H1 (cell line): ENCODE measurements at regions not wholly inside any gene's neighbourhood (a gene's known extent, or its start where the extent isn't known, plus 50 kb on each side); places are given as distances from the start of the nearest gene placed in this dataset.

Source experiments
- CTCF ChIA-PET: fragments of 300-600 bp; sonication (Branson Sonifier 250); formaldehyde crosslinking; loops from one replicate; lab custom pipeline; 2021; ENCODE audit not compliant: partially characterized antibody; lab: Charles Lee
- POLR2A ChIA-PET: fragments of 300-600 bp; sonication (Branson Sonifier 250); formaldehyde crosslinking; loops from one replicate; lab custom pipeline; 2021; ENCODE audit warnings: inconsistent platforms; ENCODE audit not compliant: partially characterized antibody; lab: Charles Lee
- DNase-seq, 2 experiments: peaks; one replicate each; pipeline versions ENCODE4 v3.0.0 to v3.0.0-alpha.2; 2010 to 2022; ENCODE audit warnings: low spot score in 2 of 2, low read depth in 1 of 2, mixed read lengths in 1 of 2
- FAIRE-seq: peaks from 2 replicates; lab custom pipeline; 2011; peaks lifted over from hg19 to GRCh38; lab: Jason Lieb, UNC
- H2AFZ ChIP-seq: 2 replicates; pipeline ENCODE4 v1.8.1; 2012; ENCODE audit warnings: low read length, inconsistent platforms
- H2AK5ac ChIP-seq: 2 replicates; pipeline ENCODE4 v1.6.1; 2013; ENCODE audit warnings: low read depth, low read length
- H2BK120ac ChIP-seq: replicated peaks from 2 replicates; pipeline ENCODE3; 2013; ENCODE audit warnings: low read depth, low read length, inconsistent platforms
- H2BK12ac ChIP-seq: 2 replicates; pipeline ENCODE4 v1.6.1; 2013; ENCODE audit warnings: low read depth, low read length
- H2BK15ac ChIP-seq: 2 replicates; pipeline ENCODE4 v1.6.1; 2013; ENCODE audit warnings: low read length
- H2BK20ac ChIP-seq: 2 replicates; pipeline ENCODE4 v1.6.1; 2013; ENCODE audit warnings: low read length
- H2BK5ac ChIP-seq: 2 replicates; pipeline ENCODE4 v1.6.1; 2013; ENCODE audit warnings: low read depth, low read length
- H3K14ac ChIP-seq: 2 replicates; pipeline ENCODE4 v1.6.1; 2013; ENCODE audit warnings: inconsistent platforms; ENCODE audit not compliant: insufficient read length
- H3K18ac ChIP-seq: 2 replicates; pipeline ENCODE4 v1.6.1; 2013; ENCODE audit warnings: low read length; ENCODE audit errors: extremely low read depth
- H3K23ac ChIP-seq: 2 replicates; pipeline ENCODE4 v1.6.1; 2013; ENCODE audit warnings: inconsistent platforms; ENCODE audit not compliant: insufficient read length
- H3K23me2 ChIP-seq: 2 replicates; pipeline ENCODE4 v1.6.1; 2013; ENCODE audit warnings: low read depth, low read length
- H3K27ac ChIP-seq: 2 replicates; pipeline ENCODE4 v1.6.1; 2011; ENCODE audit warnings: low read depth, low read length, inconsistent platforms
- H3K27me3 ChIP-seq, 4 experiments: replicated peaks in 1 of 4; 1 replicate in 1 of 4; 2 replicates in 3 of 4; pipeline versions ENCODE4 v1.6.1 to v1.8.1; 2011 to 2013; ENCODE audit warnings: low read length in 3 of 4, mild to moderate bottlenecking in 3 of 4, inconsistent platforms in 2 of 4, mixed read lengths in 2 of 4, moderate library complexity in 1 of 4; ENCODE audit not compliant: control insufficient read depth in 3 of 4, insufficient read depth in 3 of 4; ENCODE audit errors: extremely low read depth in 1 of 4
- H3K36me3 ChIP-seq, 4 experiments: 2 replicates each; pipeline versions ENCODE4 v1.6.1 to v1.8.1; 2011 to 2013; ENCODE audit warnings: mild to moderate bottlenecking in 4 of 4, low read length in 3 of 4, moderate library complexity in 2 of 4, control low read depth in 1 of 4, inconsistent platforms in 1 of 4; ENCODE audit not compliant: insufficient read depth in 4 of 4, control insufficient read depth in 2 of 4
- H3K4ac ChIP-seq: replicated peaks from 2 replicates; pipeline ENCODE3; 2013; ENCODE audit warnings: low read length, low read depth, mixed read lengths, inconsistent platforms; ENCODE audit not compliant: insufficient read length
- H3K4me1 ChIP-seq, 4 experiments: replicated peaks in 1 of 4; 1 replicate in 1 of 4; 2 replicates in 3 of 4; pipeline versions ENCODE4 v1.6.1 to v1.8.1; 2011 to 2013; ENCODE audit warnings: low read length in 3 of 4, inconsistent platforms in 2 of 4, mixed read lengths in 1 of 4; ENCODE audit not compliant: insufficient read depth in 4 of 4, control insufficient read depth in 3 of 4
- H3K4me2 ChIP-seq, 2 experiments: 2 replicates each; pipeline versions ENCODE4 v1.6.1 to v1.8.1; 2011 to 2013; ENCODE audit warnings: low read depth in 2 of 2, low read length in 2 of 2, control low read depth in 1 of 2, inconsistent platforms in 1 of 2, mild to moderate bottlenecking in 1 of 2; ENCODE audit not compliant: insufficient read depth in 1 of 2
- H3K4me3 ChIP-seq, 4 experiments: fragments of 200-600, 300-600 bp in 1 of 4; sonication (generic), shearing (Covaris generic), sonication (Bioruptor Twin) in 1 of 4; 2 replicates each; pipeline versions ENCODE4 v1.5.1 to v1.8.1; 2011 to 2016; ENCODE audit warnings: low read length in 4 of 4, low read depth in 3 of 4, control low read depth in 2 of 4, inconsistent platforms in 2 of 4, mild to moderate bottlenecking in 2 of 4, mixed read lengths in 1 of 4, moderate library complexity in 1 of 4; ENCODE audit not compliant: insufficient read depth in 2 of 4; ENCODE audit errors: extremely low read depth in 1 of 4
- H3K56ac ChIP-seq: replicated peaks from 2 replicates; pipeline ENCODE3; 2013; ENCODE audit warnings: low read depth, mild to moderate bottlenecking, mixed read lengths, low read length, inconsistent platforms; ENCODE audit not compliant: insufficient read length
- H3K79me1 ChIP-seq: 2 replicates; pipeline ENCODE4 v1.6.1; 2013; ENCODE audit warnings: low read depth, low read length, control low read depth
- H3K79me2 ChIP-seq, 2 experiments: 2 replicates each; pipeline versions ENCODE4 v1.6.1 to v1.8.1; 2012 to 2013; ENCODE audit warnings: low read length in 2 of 2, mild to moderate bottlenecking in 2 of 2, inconsistent platforms in 1 of 2; ENCODE audit not compliant: insufficient read depth in 2 of 2, control insufficient read depth in 1 of 2
- H3K9ac ChIP-seq, 4 experiments: replicated peaks in 1 of 4; 1 replicate in 1 of 4; 2 replicates in 3 of 4; pipeline versions ENCODE4 v1.6.1 to v1.8.1; 2011 to 2013; ENCODE audit warnings: low read depth in 3 of 4, low read length in 3 of 4, control low read depth in 2 of 4, mild to moderate bottlenecking in 2 of 4, moderate library complexity in 2 of 4, inconsistent platforms in 1 of 4; ENCODE audit errors: extremely low read depth in 1 of 4
- H3K9me3 ChIP-seq, 2 experiments: 2 replicates each; pipeline versions ENCODE4 v1.6.1 to v1.8.1; 2012 to 2013; ENCODE audit warnings: mild to moderate bottlenecking in 2 of 2, moderate library complexity in 2 of 2, control low read depth in 1 of 2, inconsistent platforms in 1 of 2, low read depth in 1 of 2, low read length in 1 of 2, mixed read lengths in 1 of 2; ENCODE audit not compliant: insufficient read depth in 2 of 2
- H4K20me1 ChIP-seq, 2 experiments: replicated peaks in 1 of 2; 2 replicates each; pipeline versions ENCODE3 to v1.8.1; 2011 to 2013; ENCODE audit warnings: inconsistent platforms in 2 of 2, low read length in 2 of 2, mild to moderate bottlenecking in 1 of 2; ENCODE audit not compliant: insufficient read depth in 2 of 2, control insufficient read depth in 1 of 2
- H4K5ac ChIP-seq: 2 replicates; pipeline ENCODE4 v1.6.1; 2013; ENCODE audit warnings: low read length, low read depth, mixed read lengths, inconsistent platforms; ENCODE audit not compliant: insufficient read length
- H4K8ac ChIP-seq: 2 replicates; pipeline ENCODE4 v1.8.0; 2013; ENCODE audit warnings: mild to moderate bottlenecking, moderate library complexity, low read length, inconsistent platforms; ENCODE audit not compliant: insufficient read depth; ENCODE audit errors: extremely low read depth
- H4K91ac ChIP-seq: replicated peaks from 2 replicates; pipeline ENCODE3; 2013; ENCODE audit warnings: low read length, mixed read lengths, inconsistent platforms; ENCODE audit not compliant: insufficient read length
- ASH2L ChIP-seq: fragments of 200-600, 300-600 bp; sonication (generic); IDR thresholded peaks from one replicate; pipeline ENCODE4 v1.7.1; 2017; ENCODE audit warnings: low read length
- CEBPB ChIP-seq: IDR thresholded peaks from 2 replicates; pipeline ENCODE4 v1.6.1; 2012; ENCODE audit warnings: low read depth, low read length
- MAFK ChIP-seq: IDR thresholded peaks from 2 replicates; pipeline ENCODE4 v1.6.1; 2012; ENCODE audit warnings: low read depth, mild to moderate bottlenecking, improper control_type of control experiment, low read length
- SIRT6 ChIP-seq: IDR thresholded peaks from one replicate; pipeline ENCODE4 v1.7.1; 2012; ENCODE audit warnings: low read length, inconsistent platforms
- SP2 ChIP-seq: IDR thresholded peaks from 2 replicates; pipeline ENCODE4 v1.6.1; 2012; ENCODE audit warnings: mild to moderate bottlenecking, low read length, inconsistent platforms
- SRF ChIP-seq: IDR thresholded peaks from 2 replicates; pipeline ENCODE4 v1.6.1; 2011; ENCODE audit warnings: mild to moderate bottlenecking, low read depth, low read length, moderate library complexity
- WGBS, 2 experiments: shearing (Covaris generic) in 1 of 2; methylation state at CpG; one replicate each; pipeline versions ENCODE4 v1.1.6 to v1.1.7; 2013 to 2015; ENCODE audit warnings: low lambda C conversion rate in 2 of 2, mixed read lengths in 2 of 2, inconsistent platforms in 1 of 2, low coverage in 1 of 2, missing lambda C conversion rate in 1 of 2; ENCODE audit not compliant: insufficient replicate concordance in 2 of 2, insufficient coverage in 1 of 2, insufficient read length in 1 of 2; ENCODE audit errors: extremely low coverage in 1 of 2, missing lambda C conversion rate in 1 of 2; 5-methylcytosine and 5-hydroxymethylcytosine counted together
- TF ChIP-seq, protein P1 (sequence below): IDR thresholded peaks from 2 replicates; pipeline ENCODE4 v1.6.1; 2012; ENCODE audit warnings: low read length, inconsistent platforms

DNA sequence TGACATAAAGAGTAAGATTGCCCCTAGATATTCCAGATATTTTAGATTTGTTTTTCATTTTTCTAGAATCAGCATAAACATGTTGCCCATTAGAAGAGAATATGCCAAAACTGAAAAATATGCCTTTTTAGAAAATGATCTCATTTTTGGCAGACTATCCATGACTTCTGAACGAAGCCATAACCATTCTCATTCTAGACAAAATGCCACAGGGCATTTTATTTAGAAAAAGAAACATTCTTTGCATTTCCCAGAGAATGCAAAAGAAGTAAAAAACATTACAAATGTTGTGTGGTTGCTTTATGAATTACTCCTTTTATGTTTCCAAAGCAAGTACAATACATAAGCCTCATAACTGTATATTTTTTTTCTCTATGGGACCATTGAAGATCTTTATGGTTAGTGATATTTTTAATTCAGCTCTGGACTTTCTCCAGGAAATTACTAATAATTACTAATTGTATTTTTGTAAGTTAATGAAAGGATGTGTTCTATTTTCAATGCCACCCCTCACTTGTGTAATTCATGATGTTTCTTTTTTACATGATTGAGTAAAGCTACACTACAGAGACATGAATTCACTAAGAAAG, 109.6 kb upstream of the SEM1 start:
- no peaks in the 10 kb centered on the region for H3K27me3 ChIP-seq
- no peak overlapping the region for H2BK20ac ChIP-seq
- no peaks in the 10 kb centered on the region for H3K79me1 ChIP-seq
- no peaks in the 10 kb centered on the region for H3K4me1 ChIP-seq
- no peak overlapping the region for H2BK15ac ChIP-seq
- H2AFZ ChIP-seq, result no peak overlapping the region
- POLR2A ChIA-PET, result no interaction called here
- H3K56ac ChIP-seq, result no peak overlapping the region
- H2BK5ac ChIP-seq, result no peak overlapping the region
- H3K4me3 ChIP-seq, result no peak overlapping the region
- H3K23ac ChIP-seq, result no peak overlapping the region
- no peak overlapping the region for H4K5ac ChIP-seq
- H3K14ac ChIP-seq, result no peak overlapping the region
- no peaks in the 10 kb centered on the region for H3K9me3 ChIP-seq
- H2BK12ac ChIP-seq, result no peak overlapping the region
- no peak overlapping the region for H2AK5ac ChIP-seq
- no peaks in the 10 kb centered on the region for H4K20me1 ChIP-seq
- no peaks in the 10 kb centered on the region for H3K23me2 ChIP-seq
- H3K36me3 ChIP-seq, result no peaks in the 10 kb centered on the region
- no peak overlapping the region for H3K9ac ChIP-seq
- CTCF ChIA-PET, result interaction anchor here (1.4 to 1.6 kb wide), 2 partner anchors 9 to 41 kb away, joined by 3 read pairs; no protein-coding TSS in a partner anchor
- FAIRE-seq, result no peak
- no peak overlapping the region for H4K8ac ChIP-seq
- no peak overlapping the region for H3K27ac ChIP-seq
- H3K4me2 ChIP-seq, result no peak overlapping the region
- no peaks in the 10 kb centered on the region for H3K79me2 ChIP-seq
- no peak overlapping the region for H4K91ac ChIP-seq
- H2BK120ac ChIP-seq, result no peak overlapping the region
- DNase-seq, result no peak
- 64% methylated on average over 1 of the region's 1 CpG; no CpG with 5 or more reads in 1 of the 2 experiments for WGBS, 2 experiments
- H3K4ac ChIP-seq, result no peak overlapping the region
- no peak overlapping the region for H3K18ac ChIP-seq
- TF ChIP-seq SP2 (no peak), MAFK (no peak), ASH2L (no peak), CEBPB (no peak), SIRT6 (no peak), SRF (no peak)
- TF ChIP-seq, protein P1, sequence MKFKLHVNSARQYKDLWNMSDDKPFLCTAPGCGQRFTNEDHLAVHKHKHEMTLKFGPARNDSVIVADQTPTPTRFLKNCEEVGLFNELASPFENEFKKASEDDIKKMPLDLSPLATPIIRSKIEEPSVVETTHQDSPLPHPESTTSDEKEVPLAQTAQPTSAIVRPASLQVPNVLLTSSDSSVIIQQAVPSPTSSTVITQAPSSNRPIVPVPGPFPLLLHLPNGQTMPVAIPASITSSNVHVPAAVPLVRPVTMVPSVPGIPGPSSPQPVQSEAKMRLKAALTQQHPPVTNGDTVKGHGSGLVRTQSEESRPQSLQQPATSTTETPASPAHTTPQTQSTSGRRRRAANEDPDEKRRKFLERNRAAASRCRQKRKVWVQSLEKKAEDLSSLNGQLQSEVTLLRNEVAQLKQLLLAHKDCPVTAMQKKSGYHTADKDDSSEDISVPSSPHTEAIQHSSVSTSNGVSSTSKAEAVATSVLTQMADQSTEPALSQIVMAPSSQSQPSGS, result no peak
